Astrocyte (in vitro differentiated cells and primary cell): ENCODE measurements at regions not wholly inside any gene's neighbourhood (a gene's known extent, or its start where the extent isn't known, plus 50 kb on each side); places are given as distances from the start of the nearest gene placed in this dataset.
A peak's percentile ranks its signal among the peaks of the same experiment; 100 is the strongest.

ENCODE experiments used
- DNase-seq: peaks from one replicate; pipeline ENCODE4 v3.0.0-alpha.2; 2010; ENCODE audit warnings: low read depth
- FAIRE-seq: peaks from 2 replicates; lab custom pipeline; 2011; peaks lifted over from hg19 to GRCh38; lab: Jason Lieb, UNC
- H2AFZ ChIP-seq: 2 replicates; pipeline ENCODE4 v1.6.0; 2012; ENCODE audit warnings: low read depth, low read length, inconsistent platforms
- H3K27ac ChIP-seq: 2 replicates; pipeline ENCODE4 v1.5.1; 2011; ENCODE audit warnings: low read depth, low read length, inconsistent platforms
- H3K27me3 ChIP-seq: 2 replicates; pipeline ENCODE4 v1.6.0; 2011; ENCODE audit warnings: low read length, inconsistent platforms; ENCODE audit not compliant: insufficient read depth
- H3K36me3 ChIP-seq: 2 replicates; pipeline ENCODE4 v1.5.1; 2011; ENCODE audit warnings: low read length, inconsistent platforms; ENCODE audit not compliant: insufficient read depth
- H3K4me1 ChIP-seq: 2 replicates; pipeline ENCODE4 v1.5.1; 2011; ENCODE audit warnings: low read length, inconsistent platforms; ENCODE audit not compliant: insufficient read depth
- H3K4me2 ChIP-seq: 2 replicates; pipeline ENCODE4 v1.6.0; 2012; ENCODE audit warnings: low read length, inconsistent platforms
- H3K4me3 ChIP-seq: 2 replicates; pipeline ENCODE4 v1.5.1; 2011; ENCODE audit warnings: low read depth, mild to moderate bottlenecking, low read length, inconsistent platforms; ENCODE audit not compliant: insufficient read depth
- H3K79me2 ChIP-seq: 2 replicates; pipeline ENCODE4 v1.6.0; 2012; ENCODE audit warnings: mild to moderate bottlenecking, low read length, inconsistent platforms; ENCODE audit not compliant: insufficient read depth
- H3K9ac ChIP-seq: 2 replicates; pipeline ENCODE4 v1.6.0; 2012; ENCODE audit warnings: mild to moderate bottlenecking, low read length, inconsistent platforms
- H3K9me3 ChIP-seq: 2 replicates; pipeline ENCODE4 v1.5.1; 2012; ENCODE audit warnings: low read depth, mild to moderate bottlenecking, low read length, inconsistent platforms; ENCODE audit not compliant: insufficient read depth
- H4K20me1 ChIP-seq: 2 replicates; pipeline ENCODE4 v1.6.0; 2012; ENCODE audit warnings: low read length, inconsistent platforms; ENCODE audit not compliant: insufficient read depth
- H3K27ac Mint-ChIP-seq: one replicate; pipeline ENCODE4 v1.8.0; 2021; ENCODE audit warnings: mild to moderate bottlenecking, mixed read lengths; ENCODE audit not compliant: unreplicated experiment
- H3K27me3 Mint-ChIP-seq: one replicate; pipeline ENCODE4 v1.8.0; 2021; ENCODE audit warnings: low read depth, mixed read lengths; ENCODE audit not compliant: unreplicated experiment
- H3K36me3 Mint-ChIP-seq: one replicate; pipeline ENCODE4 v1.8.0; 2021; ENCODE audit warnings: low read depth, mixed read lengths; ENCODE audit not compliant: unreplicated experiment
- H3K4me1 Mint-ChIP-seq: one replicate; pipeline ENCODE4 v1.8.0; 2021; ENCODE audit warnings: low read depth, mixed read lengths; ENCODE audit not compliant: unreplicated experiment
- H3K4me3 Mint-ChIP-seq: one replicate; pipeline ENCODE4 v1.8.0; 2021; ENCODE audit warnings: mild to moderate bottlenecking, moderate library complexity, mixed read lengths; ENCODE audit not compliant: unreplicated experiment
- H3K9me3 Mint-ChIP-seq: one replicate; pipeline ENCODE4 v1.8.0; 2021; ENCODE audit warnings: mild to moderate bottlenecking, mixed read lengths; ENCODE audit not compliant: unreplicated experiment
- CTCF ChIP-seq: IDR thresholded peaks from 2 replicates; pipeline ENCODE4 v1.5.1; 2011; ENCODE audit warnings: low read depth, mild to moderate bottlenecking, inconsistent platforms, low read length, moderate library complexity; ENCODE audit not compliant: insufficient read depth
- EZH2 ChIP-seq: IDR thresholded peaks from 2 replicates; pipeline ENCODE4 v1.6.1; 2012; ENCODE audit warnings: mild to moderate bottlenecking, low read length, inconsistent platforms; ENCODE audit not compliant: insufficient read depth

GRCh38 chr13:110005563-110005962 is 219.2 kb upstream of the IRS2 start:
- FAIRE-seq (no peak), DNase-seq (no peak)
- Histone ChIP-seq H3K36me3 (no peaks in the 10 kb centered on the region), H3K9me3 (no peaks in the 10 kb centered on the region), H3K27ac (no peak overlapping the region), H3K4me3 (no peak overlapping the region), H3K4me2 (no peak overlapping the region), H4K20me1 (no peaks in the 10 kb centered on the region), H2AFZ (no peak overlapping the region), H3K9ac (no peak overlapping the region), H3K4me1 (peaks cover 24% of the 10 kb centered on the region), H3K79me2 (no peaks in the 10 kb centered on the region), H3K27me3 (no peaks in the 10 kb centered on the region)
- TF ChIP-seq EZH2 (no peak), CTCF (no peak)
- Mint-ChIP-seq H3K27ac (no peak overlapping the region), H3K9me3 (peaks cover 4% of the 10 kb centered on the region), H3K4me3 (no peak overlapping the region), H3K4me1 (peaks cover 26% of the 10 kb centered on the region), H3K27me3 (no peaks in the 10 kb centered on the region), H3K36me3 (no peaks in the 10 kb centered on the region)

- Mint-ChIP-seq H3K36me3 (no peaks in the 10 kb centered on the region), H3K27me3 (no peaks in the 10 kb centered on the region), H3K4me1 (peaks cover 23% of the 10 kb centered on the region), H3K4me3 (no peak overlapping the region), H3K9me3 (peaks cover 4% of the 10 kb centered on the region), H3K27ac (no peak overlapping the region)
- Histone ChIP-seq H3K4me3 (no peak overlapping the region), H3K36me3 (no peaks in the 10 kb centered on the region), H3K27me3 (no peaks in the 10 kb centered on the region), H3K9ac (no peak overlapping the region), H2AFZ (no peak overlapping the region), H3K4me1 (peaks cover 22% of the 10 kb centered on the region), H3K79me2 (no peaks in the 10 kb centered on the region), H3K4me2 (no peak overlapping the region), H3K27ac (no peak overlapping the region), H3K9me3 (no peaks in the 10 kb centered on the region), H4K20me1 (no peaks in the 10 kb centered on the region)
- TF ChIP-seq CTCF (no peak), EZH2 (no peak)
- DNase-seq (no peak), FAIRE-seq (no peak)
Observed at GRCh38 chr13:110004814-110005213, 218.4 kb upstream of the IRS2 start.

- DNase-seq (peak; percentile 72), FAIRE-seq (peak; percentile 89)
- H3K4me1 ChIP-seq, result peaks cover 31% of the 10 kb centered on the region
- Mint-ChIP-seq H3K4me3 (no peak overlapping the region), H3K36me3 (no peaks in the 10 kb centered on the region), H3K9me3 (no peaks in the 10 kb centered on the region), H3K27ac (no peak overlapping the region), H3K4me1 (peaks cover 21% of the 10 kb centered on the region), H3K27me3 (no peaks in the 10 kb centered on the region)
- H3K4me3 ChIP-seq, result no peak overlapping the region
- TF ChIP-seq CTCF, result no peak
- no peak for TF ChIP-seq EZH2
- no peaks in the 10 kb centered on the region for H3K79me2 ChIP-seq
- H3K9ac ChIP-seq, result peak overlapping the region; percentile 25
- no peaks in the 10 kb centered on the region for H3K36me3 ChIP-seq
- H4K20me1 ChIP-seq, result no peaks in the 10 kb centered on the region
- peak overlapping the region; percentile 41 for H3K27ac ChIP-seq
- H2AFZ ChIP-seq, result no peak overlapping the region
- H3K4me2 ChIP-seq, result peak overlapping the region; percentile 54
- no peaks in the 10 kb centered on the region for H3K9me3 ChIP-seq
- H3K27me3 ChIP-seq, result no peaks in the 10 kb centered on the region
Observed at GRCh38 chr13:110001670-110002275, 215.4 kb upstream of the IRS2 start.
